ENCODE measurements at regions not wholly inside any gene's neighbourhood (a gene's known extent, or its start where the extent isn't known, plus 50 kb on each side); places are given as distances from the start of the nearest gene placed in this dataset.

- DNase-seq: no peak
- H3K27me3 ChIP-seq: no peaks in the 10 kb centered on the region
- TF ChIP-seq, protein P1, sequence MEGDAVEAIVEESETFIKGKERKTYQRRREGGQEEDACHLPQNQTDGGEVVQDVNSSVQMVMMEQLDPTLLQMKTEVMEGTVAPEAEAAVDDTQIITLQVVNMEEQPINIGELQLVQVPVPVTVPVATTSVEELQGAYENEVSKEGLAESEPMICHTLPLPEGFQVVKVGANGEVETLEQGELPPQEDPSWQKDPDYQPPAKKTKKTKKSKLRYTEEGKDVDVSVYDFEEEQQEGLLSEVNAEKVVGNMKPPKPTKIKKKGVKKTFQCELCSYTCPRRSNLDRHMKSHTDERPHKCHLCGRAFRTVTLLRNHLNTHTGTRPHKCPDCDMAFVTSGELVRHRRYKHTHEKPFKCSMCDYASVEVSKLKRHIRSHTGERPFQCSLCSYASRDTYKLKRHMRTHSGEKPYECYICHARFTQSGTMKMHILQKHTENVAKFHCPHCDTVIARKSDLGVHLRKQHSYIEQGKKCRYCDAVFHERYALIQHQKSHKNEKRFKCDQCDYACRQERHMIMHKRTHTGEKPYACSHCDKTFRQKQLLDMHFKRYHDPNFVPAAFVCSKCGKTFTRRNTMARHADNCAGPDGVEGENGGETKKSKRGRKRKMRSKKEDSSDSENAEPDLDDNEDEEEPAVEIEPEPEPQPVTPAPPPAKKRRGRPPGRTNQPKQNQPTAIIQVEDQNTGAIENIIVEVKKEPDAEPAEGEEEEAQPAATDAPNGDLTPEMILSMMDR (IDR thresholded peaks at IDR 0.05): no peak
- no peaks in the 10 kb centered on the region for H3K9me3 ChIP-seq
- intact Hi-C loops (cut with DNase I): no loop called here
- no peak overlapping the region for H3K4me3 ChIP-seq
- H3K4me1 ChIP-seq: no peaks in the 10 kb centered on the region
- no peak for FAIRE-seq
- WGBS, 2 donors: 89 to 90% methylated on average over 1 of the region's 1 CpG
- ATAC-seq: no peak
- H3K27ac ChIP-seq: no peak overlapping the region
- H3K36me3 ChIP-seq: no peaks in the 10 kb centered on the region
Measured at GRCh38 chr16:5455110-5455509, 357.5 kb upstream of the EEF2KMT start.

- Histone ChIP-seq H3K4me3 (no peak overlapping the region), H3K27me3 (no peaks in the 10 kb centered on the region), H3K36me3 (no peaks in the 10 kb centered on the region), H3K4me1 (no peaks in the 10 kb centered on the region), H3K9me3 (no peaks in the 10 kb centered on the region), H3K27ac (no peak overlapping the region)
- ATAC-seq: no peak
- DNase-seq: no peak
- intact Hi-C loops (cut with DNase I): no loop called here
- TF ChIP-seq, protein P1 (IDR thresholded peaks at IDR 0.05): no peak
- no peak for FAIRE-seq
Measured at GRCh38 chr16:5454349-5454748, 356.8 kb upstream of the EEF2KMT start.

DNA sequence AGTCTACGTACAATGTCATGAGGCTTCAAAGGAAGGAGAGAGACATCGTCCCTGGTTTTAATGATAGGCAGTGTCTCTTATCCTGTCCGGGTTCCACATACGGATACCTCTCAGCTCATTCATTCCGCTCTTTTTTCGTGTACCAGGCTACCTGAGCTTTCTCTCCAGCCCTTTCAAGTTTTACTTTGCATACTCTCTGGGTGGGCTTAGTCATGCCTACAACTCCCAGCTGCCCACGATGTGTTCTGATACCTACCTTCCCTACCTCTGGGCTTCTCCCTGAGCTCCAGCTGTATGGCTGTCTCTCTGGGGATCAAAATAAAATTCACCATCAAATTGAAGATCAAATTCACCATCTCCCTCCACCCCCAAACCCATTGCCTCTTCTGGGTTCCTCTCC is 354.0 kb upstream of the EEF2KMT start:
- TF ChIP-seq, protein P1 (IDR thresholded peaks at IDR 0.05): no peak
- no peak for FAIRE-seq
- no peaks in the 10 kb centered on the region for H3K27me3 ChIP-seq
- H3K9me3 ChIP-seq: no peaks in the 10 kb centered on the region
- no peak for DNase-seq
- no peak overlapping the region for H3K4me3 ChIP-seq
- H3K36me3 ChIP-seq: no peaks in the 10 kb centered on the region
- no peaks in the 10 kb centered on the region for H3K4me1 ChIP-seq
- no peak for ATAC-seq
- H3K27ac ChIP-seq: no peak overlapping the region
- intact Hi-C loops (cut with DNase I): no loop called here
- 20 to 28% methylated on average over 7 of the region's 7 CpGs for WGBS, 2 donors

GRCh38 chr16:5450409-5451104 is 353.0 kb upstream of the EEF2KMT start:
- Histone ChIP-seq H3K9me3 (no peaks in the 10 kb centered on the region), H3K27ac (no peak overlapping the region), H3K4me1 (no peaks in the 10 kb centered on the region), H3K4me3 (no peak overlapping the region), H3K27me3 (no peaks in the 10 kb centered on the region), H3K36me3 (no peaks in the 10 kb centered on the region)
- DNase-seq: no peak
- FAIRE-seq: no peak
- TF ChIP-seq, protein P1 (IDR thresholded peaks at IDR 0.05): no peak
- intact Hi-C loops (cut with DNase I): no loop called here
- ATAC-seq: no peak
- WGBS, 2 donors: 18 to 22% methylated on average over 15 of the region's 15 CpGs

DNA sequence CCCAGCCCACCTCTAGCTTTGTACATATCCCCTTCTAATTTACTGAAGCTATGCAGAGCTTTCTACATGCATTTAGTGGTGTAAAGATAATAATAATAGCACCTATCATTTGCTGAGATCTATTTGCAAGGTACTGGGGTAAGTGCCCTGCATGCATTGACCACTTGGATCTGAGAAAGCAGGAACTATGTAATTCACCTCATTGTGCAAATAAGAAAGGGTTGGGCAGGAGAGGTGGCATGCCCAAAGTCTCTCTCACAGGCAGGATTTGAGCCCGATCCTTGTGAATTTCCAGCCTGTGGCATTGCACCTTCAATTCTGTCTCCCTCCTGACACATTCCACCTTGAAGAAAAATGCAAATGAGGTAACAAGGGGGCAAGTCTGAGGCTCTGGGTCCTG is 352.3 kb upstream of the EEF2KMT start:
- Histone ChIP-seq H3K4me3 (no peak overlapping the region), H3K27ac (no peak overlapping the region), H3K4me1 (no peaks in the 10 kb centered on the region), H3K36me3 (no peaks in the 10 kb centered on the region), H3K27me3 (no peaks in the 10 kb centered on the region), H3K9me3 (no peaks in the 10 kb centered on the region)
- intact Hi-C loops (cut with DNase I): no loop called here
- TF ChIP-seq, protein P1 (IDR thresholded peaks at IDR 0.05): no peak
- 29 to 32% methylated on average over 1 of the region's 1 CpG for WGBS, 2 donors
- ATAC-seq (no peak), FAIRE-seq (no peak), DNase-seq (no peak)
